ENCODE measurements at regions not wholly inside any gene's neighbourhood (a gene's known extent, or its start where the extent isn't known, plus 50 kb on each side); places are given as distances from the start of the nearest gene placed in this dataset.
A peak's percentile ranks its signal among the peaks of the same experiment; 100 is the strongest.

DNA sequence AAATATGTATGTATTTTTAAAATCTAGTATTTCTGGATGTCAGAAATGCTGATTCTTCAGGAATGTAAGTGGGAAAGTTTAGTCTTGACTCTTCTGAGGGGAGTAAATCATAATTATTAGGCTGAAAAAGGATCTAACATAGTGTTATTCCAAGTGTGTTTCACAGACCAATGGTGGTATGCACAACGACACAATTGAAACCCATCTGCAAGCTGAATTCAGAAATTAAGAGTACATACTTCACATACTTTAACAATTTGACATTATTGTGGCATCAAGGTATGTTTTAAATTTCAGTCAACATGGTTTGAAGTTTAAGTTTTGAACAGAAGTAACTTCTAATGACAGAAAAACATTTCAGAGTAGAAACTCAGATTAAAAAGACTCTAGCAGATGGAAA is 236.7 kb downstream of the SLC7A11 start:
- no peaks in the 10 kb centered on the region for H3K9me3 ChIP-seq (ENCODE audit: control insufficient read depth, insufficient read depth, low read length)
- CTCF ChIA-PET: interaction anchor here (1.0 kb wide), 1 partner anchor 30 kb away, joined by 3 read pairs; no protein-coding TSS in a partner anchor

DNA sequence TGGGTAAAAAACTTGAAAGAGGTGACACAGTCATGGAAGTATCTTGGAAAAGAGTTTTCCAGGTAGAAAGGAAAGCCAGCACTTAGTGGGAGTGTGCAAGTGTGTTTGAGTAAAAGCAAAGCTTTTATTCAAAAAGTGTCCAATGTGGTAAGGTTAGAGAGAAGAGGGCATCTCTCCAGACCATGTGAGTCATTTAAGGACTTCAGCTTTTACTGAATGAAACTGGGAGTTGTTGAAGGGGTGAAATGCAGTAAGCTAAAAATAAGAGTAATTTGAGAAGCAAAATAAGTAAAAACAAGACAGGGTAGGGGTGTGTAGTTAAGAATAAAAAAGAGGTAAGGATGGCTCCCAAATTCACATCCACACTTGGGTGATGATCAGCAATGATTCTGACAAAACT is 238.9 kb downstream of the SLC7A11 start:
- POLR2A ChIA-PET: interaction anchor here (0.5 to 0.8 kb wide), 2 partner anchors 15 to 139 kb away, joined by 3 read pairs; no protein-coding TSS in a partner anchor
- TF ChIP-seq, protein P1, sequence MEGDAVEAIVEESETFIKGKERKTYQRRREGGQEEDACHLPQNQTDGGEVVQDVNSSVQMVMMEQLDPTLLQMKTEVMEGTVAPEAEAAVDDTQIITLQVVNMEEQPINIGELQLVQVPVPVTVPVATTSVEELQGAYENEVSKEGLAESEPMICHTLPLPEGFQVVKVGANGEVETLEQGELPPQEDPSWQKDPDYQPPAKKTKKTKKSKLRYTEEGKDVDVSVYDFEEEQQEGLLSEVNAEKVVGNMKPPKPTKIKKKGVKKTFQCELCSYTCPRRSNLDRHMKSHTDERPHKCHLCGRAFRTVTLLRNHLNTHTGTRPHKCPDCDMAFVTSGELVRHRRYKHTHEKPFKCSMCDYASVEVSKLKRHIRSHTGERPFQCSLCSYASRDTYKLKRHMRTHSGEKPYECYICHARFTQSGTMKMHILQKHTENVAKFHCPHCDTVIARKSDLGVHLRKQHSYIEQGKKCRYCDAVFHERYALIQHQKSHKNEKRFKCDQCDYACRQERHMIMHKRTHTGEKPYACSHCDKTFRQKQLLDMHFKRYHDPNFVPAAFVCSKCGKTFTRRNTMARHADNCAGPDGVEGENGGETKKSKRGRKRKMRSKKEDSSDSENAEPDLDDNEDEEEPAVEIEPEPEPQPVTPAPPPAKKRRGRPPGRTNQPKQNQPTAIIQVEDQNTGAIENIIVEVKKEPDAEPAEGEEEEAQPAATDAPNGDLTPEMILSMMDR (IDR thresholded peaks at IDR 0.05; ENCODE audit: low read depth, low read length): no peak
- no peak overlapping the region for H3K27ac ChIP-seq (ENCODE audit: low read depth, low read length)
- CTCF ChIA-PET: no interaction called here
- H3K27me3 ChIP-seq (ENCODE audit: control insufficient read depth, insufficient read depth, low read length): no peaks in the 10 kb centered on the region
- H3K9me3 ChIP-seq (ENCODE audit: control insufficient read depth, insufficient read depth, low read length): no peaks in the 10 kb centered on the region
- H3K4me3 ChIP-seq (ENCODE audit: low read depth, low read length): no peak overlapping the region
- DNase-seq (ENCODE audit: low read depth, low spot score): no peak

More for the DNA sequence above, 236.7 kb downstream of the SLC7A11 start:
- no peak overlapping the region for H3K27ac ChIP-seq (ENCODE audit: low read depth, low read length)
- no peaks in the 10 kb centered on the region for H3K27me3 ChIP-seq (ENCODE audit: control insufficient read depth, insufficient read depth, low read length)
- POLR2A ChIA-PET: no interaction called here
- no peak overlapping the region for H3K4me3 ChIP-seq (ENCODE audit: low read depth, low read length)
- TF ChIP-seq, protein P1 (IDR thresholded peaks at IDR 0.05; ENCODE audit: low read depth, low read length): no peak
- DNase-seq (ENCODE audit: low read depth, low spot score): no peak

DNA sequence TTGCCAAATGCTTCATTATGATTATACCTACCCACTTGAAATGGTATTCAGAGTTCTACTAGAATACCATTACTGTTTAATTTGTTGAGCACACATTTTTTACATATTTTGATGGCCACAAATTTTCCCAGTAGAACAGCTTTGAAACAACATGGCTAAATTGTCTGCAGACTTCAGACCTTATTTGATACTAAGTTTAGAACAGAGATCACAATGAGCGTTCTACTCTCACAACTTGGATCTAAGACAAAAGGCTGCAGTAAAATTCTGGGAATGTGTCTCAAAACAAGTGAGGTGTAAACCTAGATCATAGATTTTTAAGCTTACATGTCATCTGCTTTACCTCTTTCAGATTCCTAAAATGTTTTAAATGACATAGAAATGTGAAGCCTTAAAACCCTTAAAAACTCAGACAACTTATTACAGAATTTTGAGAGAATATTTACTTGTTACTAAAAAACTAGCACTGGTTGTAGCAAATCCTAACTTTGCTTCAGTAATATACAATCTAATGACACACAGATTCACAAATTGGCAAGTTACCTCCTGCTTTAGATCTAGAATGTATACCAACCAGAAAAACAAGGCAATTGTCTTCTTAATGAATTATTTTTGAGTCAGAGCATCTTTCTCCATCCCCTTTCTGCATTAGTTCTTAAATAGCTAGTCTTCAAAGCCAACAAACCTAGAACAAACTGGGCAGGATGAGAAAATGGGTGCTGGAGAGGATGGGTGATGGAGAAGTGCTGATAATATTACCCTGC is 243.3 kb downstream of the SLC7A11 start:
- H3K4me3 ChIP-seq (ENCODE audit: low read depth, low read length): no peak overlapping the region
- TF ChIP-seq, protein P1 (IDR thresholded peaks at IDR 0.05; ENCODE audit: low read depth, low read length): no peak
- DNase-seq (ENCODE audit: low read depth, low spot score): peak; percentile 11
- no peaks in the 10 kb centered on the region for H3K27me3 ChIP-seq (ENCODE audit: control insufficient read depth, insufficient read depth, low read length)
- H3K9me3 ChIP-seq (ENCODE audit: control insufficient read depth, insufficient read depth, low read length): no peaks in the 10 kb centered on the region
- CTCF ChIA-PET: interaction anchor here (0.5 kb wide), 1 partner anchor 37 kb away, joined by 3 read pairs; no protein-coding TSS in a partner anchor
- POLR2A ChIA-PET: no interaction called here
- no peak overlapping the region for H3K27ac ChIP-seq (ENCODE audit: low read depth, low read length)

DNA sequence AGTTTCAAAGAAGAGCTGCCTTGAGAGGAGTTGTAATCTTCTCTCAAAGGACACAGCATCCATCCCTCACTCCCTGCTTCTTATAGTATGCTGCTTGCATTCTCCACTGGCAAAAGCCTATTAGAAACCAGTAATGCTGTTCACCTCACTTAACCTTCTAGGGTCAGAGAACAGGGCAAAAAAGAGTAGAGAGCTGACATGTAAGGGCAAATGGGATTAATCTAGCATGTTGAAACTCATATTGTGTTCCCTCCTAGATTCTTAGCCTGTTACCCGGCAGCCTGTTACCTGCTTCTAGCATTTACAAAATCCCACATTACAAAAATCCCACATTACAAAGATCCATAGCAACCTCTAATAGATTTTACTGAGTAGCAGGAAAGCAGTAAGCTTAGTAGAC is 244.7 kb downstream of the SLC7A11 start:
- no peak overlapping the region for H3K27ac ChIP-seq (ENCODE audit: low read depth, low read length)
- TF ChIP-seq, protein P1 (IDR thresholded peaks at IDR 0.05; ENCODE audit: low read depth, low read length): no peak
- POLR2A ChIA-PET: no interaction called here
- no peak overlapping the region for H3K4me3 ChIP-seq (ENCODE audit: low read depth, low read length)
- H3K9me3 ChIP-seq (ENCODE audit: control insufficient read depth, insufficient read depth, low read length): no peaks in the 10 kb centered on the region
- H3K27me3 ChIP-seq (ENCODE audit: control insufficient read depth, insufficient read depth, low read length): no peaks in the 10 kb centered on the region
- CTCF ChIA-PET: interaction anchor here (0.8 kb wide), 1 partner anchor 178 kb away, joined by 5 read pairs; no protein-coding TSS in a partner anchor
- no peak for DNase-seq (ENCODE audit: low read depth, low spot score)

DNA sequence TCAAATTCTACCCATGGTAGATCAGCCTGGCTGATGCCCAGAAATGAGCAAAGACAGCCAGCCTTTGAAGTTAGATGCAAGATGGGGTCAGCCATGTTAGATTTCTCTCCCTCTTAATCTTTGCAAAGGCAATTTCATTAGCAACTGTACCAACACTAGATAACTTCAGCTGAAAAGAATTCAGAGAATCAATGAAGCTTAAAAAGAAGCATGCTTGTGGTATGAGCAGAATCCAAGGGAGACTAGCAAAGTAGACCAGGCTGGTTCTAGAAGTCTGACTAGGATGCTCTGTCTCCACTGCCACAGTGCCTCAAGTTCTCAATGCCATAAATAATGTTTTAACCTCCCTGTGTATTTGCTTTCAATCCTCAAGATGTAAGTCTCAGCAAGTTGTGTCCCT is 247.3 kb downstream of the SLC7A11 start:
- Histone ChIP-seq H3K27ac (ENCODE audit: low read depth, low read length) (no peak overlapping the region), H3K27me3 (ENCODE audit: control insufficient read depth, insufficient read depth, low read length) (no peaks in the 10 kb centered on the region), H3K4me3 (ENCODE audit: low read depth, low read length) (no peak overlapping the region), H3K9me3 (ENCODE audit: control insufficient read depth, insufficient read depth, low read length) (no peaks in the 10 kb centered on the region)
- TF ChIP-seq, protein P1 (IDR thresholded peaks at IDR 0.05; ENCODE audit: low read depth, low read length): no peak
- ChIA-PET CTCF (no interaction called here), POLR2A (no interaction called here)
- DNase-seq (ENCODE audit: low read depth, low spot score): no peak
